ENCODE measurements at regions not wholly inside any gene's neighbourhood (a gene's known extent, or its start where the extent isn't known, plus 50 kb on each side); places are given as distances from the start of the nearest gene placed in this dataset.

- peaks cover 15% of the 10 kb centered on the region for H3K4me1 Mint-ChIP-seq (ENCODE audit: unreplicated experiment)
- no peak for DNase-seq (ENCODE audit: extremely low spot score, unreplicated experiment)
- TF ChIP-seq, protein P1, sequence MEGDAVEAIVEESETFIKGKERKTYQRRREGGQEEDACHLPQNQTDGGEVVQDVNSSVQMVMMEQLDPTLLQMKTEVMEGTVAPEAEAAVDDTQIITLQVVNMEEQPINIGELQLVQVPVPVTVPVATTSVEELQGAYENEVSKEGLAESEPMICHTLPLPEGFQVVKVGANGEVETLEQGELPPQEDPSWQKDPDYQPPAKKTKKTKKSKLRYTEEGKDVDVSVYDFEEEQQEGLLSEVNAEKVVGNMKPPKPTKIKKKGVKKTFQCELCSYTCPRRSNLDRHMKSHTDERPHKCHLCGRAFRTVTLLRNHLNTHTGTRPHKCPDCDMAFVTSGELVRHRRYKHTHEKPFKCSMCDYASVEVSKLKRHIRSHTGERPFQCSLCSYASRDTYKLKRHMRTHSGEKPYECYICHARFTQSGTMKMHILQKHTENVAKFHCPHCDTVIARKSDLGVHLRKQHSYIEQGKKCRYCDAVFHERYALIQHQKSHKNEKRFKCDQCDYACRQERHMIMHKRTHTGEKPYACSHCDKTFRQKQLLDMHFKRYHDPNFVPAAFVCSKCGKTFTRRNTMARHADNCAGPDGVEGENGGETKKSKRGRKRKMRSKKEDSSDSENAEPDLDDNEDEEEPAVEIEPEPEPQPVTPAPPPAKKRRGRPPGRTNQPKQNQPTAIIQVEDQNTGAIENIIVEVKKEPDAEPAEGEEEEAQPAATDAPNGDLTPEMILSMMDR (IDR thresholded peaks at IDR 0.05) = no peak
- H3K4me3 Mint-ChIP-seq (ENCODE audit: unreplicated experiment) = no peak overlapping the region
- H3K27ac Mint-ChIP-seq (ENCODE audit: unreplicated experiment) = no peak overlapping the region
- H3K36me3 Mint-ChIP-seq (ENCODE audit: unreplicated experiment) = peaks cover 2% of the 10 kb centered on the region
- peaks cover 4% of the 10 kb centered on the region for H3K27me3 Mint-ChIP-seq (ENCODE audit: unreplicated experiment)
- peaks cover 13% of the 10 kb centered on the region for H3K9me3 Mint-ChIP-seq (ENCODE audit: unreplicated experiment)
Measured at GRCh38 chr18:31213641-31214040, 51.0 kb upstream of the DSC1 start.

DNA sequence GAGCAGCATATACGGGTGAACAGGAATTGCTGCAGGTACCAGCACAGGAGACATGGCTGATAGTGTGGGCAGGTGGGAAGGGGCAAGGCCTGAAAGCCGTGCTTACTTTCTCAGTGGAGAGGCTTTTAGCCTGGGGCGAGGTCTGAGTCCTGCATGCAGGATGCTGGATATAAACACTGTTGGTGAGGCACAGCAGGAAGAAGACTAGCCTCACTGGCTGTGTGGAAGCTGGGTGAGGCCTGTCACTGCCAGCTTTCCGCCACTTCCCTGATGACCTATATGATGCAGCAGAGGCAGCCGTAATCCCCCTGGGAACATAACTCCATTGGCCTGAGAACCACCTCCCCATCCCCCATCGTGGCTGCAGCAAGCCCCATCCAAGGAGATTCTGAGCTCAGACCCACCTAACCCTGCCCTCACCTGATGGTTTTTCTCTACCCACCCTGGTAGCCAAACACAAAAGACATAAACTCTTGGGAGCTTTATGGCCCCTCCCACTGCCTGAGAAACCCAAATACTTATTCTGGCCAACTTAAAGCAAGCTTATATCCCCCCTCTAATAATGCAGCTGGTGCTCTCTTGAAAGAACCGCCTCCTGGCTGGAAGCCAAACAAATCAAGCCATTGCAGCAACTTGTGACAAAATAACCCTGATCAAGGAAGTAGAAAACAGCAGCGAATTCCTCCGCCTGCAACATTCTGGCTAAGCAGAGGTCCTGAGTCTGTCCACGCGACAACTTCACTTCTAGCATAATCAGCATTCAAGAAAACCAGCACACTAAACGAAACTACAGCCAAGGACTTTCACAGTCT lies 54.6 kb upstream of the DSC1 start:
- peaks cover 32% of the 10 kb centered on the region for H3K9me3 Mint-ChIP-seq (ENCODE audit: unreplicated experiment)

GRCh38 chr18:31218671-31219383 lies 56.2 kb upstream of the DSC1 start:
- Mint-ChIP-seq H3K36me3 (ENCODE audit: unreplicated experiment) (peaks cover 9% of the 10 kb centered on the region), H3K4me1 (ENCODE audit: unreplicated experiment) (peaks cover 15% of the 10 kb centered on the region), H3K9me3 (ENCODE audit: unreplicated experiment) (peaks cover 36% of the 10 kb centered on the region), H3K27me3 (ENCODE audit: unreplicated experiment) (peaks cover 2% of the 10 kb centered on the region), H3K27ac (ENCODE audit: unreplicated experiment) (no peak overlapping the region), H3K4me3 (ENCODE audit: unreplicated experiment) (no peak overlapping the region)
- TF ChIP-seq, protein P1 (IDR thresholded peaks at IDR 0.05) = no peak
- no peak for DNase-seq (ENCODE audit: extremely low spot score, unreplicated experiment)

More for the DNA sequence above, 54.6 kb upstream of the DSC1 start:
- peaks cover 15% of the 10 kb centered on the region for H3K4me1 Mint-ChIP-seq (ENCODE audit: unreplicated experiment)
- peaks cover 7% of the 10 kb centered on the region for H3K36me3 Mint-ChIP-seq (ENCODE audit: unreplicated experiment)
- DNase-seq (ENCODE audit: extremely low spot score, unreplicated experiment) = no peak
- TF ChIP-seq, protein P1 (IDR thresholded peaks at IDR 0.05) = no peak
- no peak overlapping the region for H3K27ac Mint-ChIP-seq (ENCODE audit: unreplicated experiment)
- no peak overlapping the region for H3K4me3 Mint-ChIP-seq (ENCODE audit: unreplicated experiment)
- H3K27me3 Mint-ChIP-seq (ENCODE audit: unreplicated experiment) = peaks cover 2% of the 10 kb centered on the region

- Mint-ChIP-seq H3K27ac (ENCODE audit: unreplicated experiment) (no peak overlapping the region), H3K4me3 (ENCODE audit: unreplicated experiment) (no peak overlapping the region), H3K36me3 (ENCODE audit: unreplicated experiment) (peaks cover 9% of the 10 kb centered on the region), H3K27me3 (ENCODE audit: unreplicated experiment) (peaks cover 2% of the 10 kb centered on the region), H3K9me3 (ENCODE audit: unreplicated experiment) (peaks cover 36% of the 10 kb centered on the region), H3K4me1 (ENCODE audit: unreplicated experiment) (peaks cover 15% of the 10 kb centered on the region)
- DNase-seq (ENCODE audit: extremely low spot score, unreplicated experiment) = no peak
- TF ChIP-seq, protein P1 (IDR thresholded peaks at IDR 0.05) = no peak
Measured at GRCh38 chr18:31219395-31219794, 56.7 kb upstream of the DSC1 start.

- peaks cover 6% of the 10 kb centered on the region for H3K36me3 Mint-ChIP-seq (ENCODE audit: unreplicated experiment)
- H3K4me3 Mint-ChIP-seq (ENCODE audit: unreplicated experiment) = no peak overlapping the region
- DNase-seq (ENCODE audit: extremely low spot score, unreplicated experiment) = no peak
- peaks cover 29% of the 10 kb centered on the region for H3K4me1 Mint-ChIP-seq (ENCODE audit: unreplicated experiment)
- peaks cover 30% of the 10 kb centered on the region for H3K9me3 Mint-ChIP-seq (ENCODE audit: unreplicated experiment)
- H3K27ac Mint-ChIP-seq (ENCODE audit: unreplicated experiment) = no peak overlapping the region
- TF ChIP-seq, protein P1 (IDR thresholded peaks at IDR 0.05) = no peak
- no peaks in the 10 kb centered on the region for H3K27me3 Mint-ChIP-seq (ENCODE audit: unreplicated experiment)
Measured at GRCh38 chr18:31223371-31223770, 60.7 kb upstream of the DSC1 start.
